Stimulated activated CD8-positive, alpha-beta memory T cell treated with anti-CD3 and anti-CD28 coated beads, Interleukin-4, amount 100 ng/mL, for 4 hours (primary cell): ENCODE measurements at regions not wholly inside any gene's neighbourhood (a gene's known extent, or its start where the extent isn't known, plus 50 kb on each side); places are given as distances from the start of the nearest gene placed in this dataset.

Experiments used
- DNase-seq, 2 donors: peaks; one replicate each; pipeline ENCODE4 v3.0.0-alpha.2; 2020; ENCODE audit warnings: low read depth in 2 of 2, low spot score in 1 of 2

DNA sequence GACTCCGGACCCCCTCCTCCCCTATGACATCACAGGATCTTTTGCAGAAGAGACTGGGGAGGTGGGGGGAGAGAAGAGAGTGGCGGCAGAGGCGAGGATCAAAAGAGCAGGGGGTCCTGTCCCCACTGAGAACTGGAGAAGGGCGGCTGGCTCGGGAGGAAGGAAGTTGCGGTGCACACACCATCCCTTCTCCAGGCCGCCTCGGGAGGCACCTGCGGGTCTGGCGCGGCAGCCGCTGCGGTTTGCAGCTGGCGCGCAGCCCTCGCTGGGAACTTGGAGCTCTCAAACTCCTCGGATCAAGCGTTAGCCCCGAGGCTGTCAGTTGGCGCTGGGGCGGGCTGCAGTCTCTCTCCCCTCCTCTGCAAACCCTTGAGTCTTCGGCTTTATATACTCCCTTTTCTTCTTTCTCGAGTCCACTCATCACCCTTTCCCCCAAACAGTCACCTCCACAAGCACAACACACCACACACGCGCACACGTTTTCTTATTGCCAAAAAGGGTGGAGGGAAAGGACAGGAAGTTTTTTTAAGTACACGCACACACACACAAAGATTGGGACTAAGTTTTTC lies 180.7 kb downstream of the TBXT start:
- no peak for DNase-seq

DNA sequence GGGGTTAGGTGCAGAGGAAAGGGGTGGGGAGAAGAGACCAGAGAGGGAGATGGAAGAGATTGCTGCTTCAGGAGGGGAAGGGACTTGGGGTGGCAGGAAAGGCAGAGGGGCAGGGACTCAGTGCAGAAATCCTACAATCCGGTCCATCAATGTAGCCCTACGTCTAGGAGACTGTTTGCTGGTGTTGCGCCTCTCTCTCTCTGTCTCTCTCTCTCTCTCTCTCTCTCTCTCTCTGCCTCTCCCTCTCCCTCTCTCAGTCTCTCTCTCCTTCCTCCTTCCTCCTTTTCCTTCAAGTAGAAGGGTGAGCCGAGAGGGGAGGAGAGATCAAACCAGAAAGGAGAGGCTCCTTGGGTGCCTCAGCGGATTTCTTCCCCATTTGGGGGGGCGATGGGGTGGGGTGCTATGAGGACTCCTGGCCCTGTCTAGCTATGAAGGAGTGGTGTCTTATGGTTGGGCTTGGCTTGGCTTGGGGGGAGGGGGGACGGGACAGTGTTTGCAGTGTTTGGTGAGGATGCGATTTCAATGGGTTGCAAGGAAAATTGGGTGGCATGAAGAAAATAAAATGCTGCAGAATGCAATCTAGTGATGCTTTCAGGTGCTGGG lies 181.2 kb downstream of the TBXT start:
- DNase-seq = no peak

DNA sequence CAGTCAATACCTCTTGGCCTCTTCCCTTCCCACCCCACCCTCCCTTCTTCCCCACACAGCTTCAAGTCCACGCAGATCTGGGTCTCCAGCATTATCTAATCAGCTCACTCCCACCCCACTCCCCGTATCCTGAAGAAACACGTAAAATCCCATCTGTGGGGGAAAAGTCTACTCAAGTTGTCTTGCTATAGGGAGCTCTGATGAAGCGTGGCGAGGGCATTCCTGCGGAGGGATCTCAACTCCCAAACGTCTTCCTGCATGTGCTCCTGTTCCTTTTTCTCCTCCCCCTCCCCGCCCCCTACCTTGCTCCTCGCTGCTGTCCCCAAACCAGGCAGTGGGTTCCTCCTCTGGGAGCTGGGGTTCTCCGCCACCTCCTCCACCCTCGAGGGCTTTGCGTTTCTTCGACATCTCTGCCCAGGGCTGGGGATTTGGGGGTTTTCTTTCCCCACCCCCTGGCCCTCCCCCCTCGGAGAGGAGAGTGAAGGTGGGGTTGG lies 181.8 kb downstream of the TBXT start:
- DNase-seq = no peak

DNA sequence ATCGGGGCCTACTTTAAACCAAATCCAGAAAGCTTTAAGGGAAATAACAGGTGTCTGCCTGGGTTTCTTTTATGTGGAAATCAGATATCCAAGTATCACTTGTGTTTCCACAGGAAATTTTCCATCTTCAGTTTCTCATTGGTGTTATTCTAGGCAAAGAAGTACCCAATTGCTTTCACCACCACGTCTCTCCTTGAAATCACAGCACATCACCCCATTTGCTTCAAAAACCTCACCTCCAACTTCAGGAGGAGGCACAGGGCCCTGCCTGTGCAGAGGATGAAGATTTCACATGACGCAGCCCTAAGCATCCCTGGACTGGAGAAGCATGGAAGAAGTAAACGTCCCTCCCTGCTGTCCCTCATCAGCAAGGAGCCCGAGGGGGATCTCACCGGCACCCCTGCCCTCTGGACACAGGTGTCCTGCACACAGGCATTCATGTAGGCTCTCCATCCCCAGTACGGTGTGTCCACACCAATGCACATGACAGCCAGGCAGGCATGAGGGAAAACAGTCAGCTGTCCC lies 182.3 kb downstream of the TBXT start:
- no peak for DNase-seq

DNA sequence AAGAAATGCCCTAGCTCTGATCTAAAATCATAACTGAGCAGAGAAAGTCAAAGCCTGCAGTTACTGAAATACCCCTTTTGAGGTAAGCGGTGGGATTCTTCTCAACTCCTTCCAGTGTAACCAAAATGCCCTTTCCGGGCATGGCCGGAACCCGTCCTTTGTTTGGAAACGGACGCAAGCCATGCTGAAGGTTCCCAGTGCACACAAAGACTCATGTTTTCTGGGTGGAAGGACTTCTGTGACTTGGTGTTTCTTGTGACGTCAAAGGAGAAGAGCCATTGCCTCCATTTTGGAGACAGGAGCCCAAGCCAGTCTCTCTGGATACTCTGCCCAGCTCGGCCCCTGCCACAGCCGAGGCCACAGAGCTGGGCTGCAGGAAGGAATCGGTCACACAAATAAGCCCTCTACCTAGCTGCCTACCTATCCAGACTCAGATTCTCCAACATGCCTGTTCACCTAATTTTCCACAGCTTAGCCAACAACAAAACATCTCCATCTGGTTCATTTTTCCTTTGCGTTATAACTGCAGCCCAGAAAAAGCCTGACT lies 182.8 kb downstream of the TBXT start:
- DNase-seq = no peak

DNA sequence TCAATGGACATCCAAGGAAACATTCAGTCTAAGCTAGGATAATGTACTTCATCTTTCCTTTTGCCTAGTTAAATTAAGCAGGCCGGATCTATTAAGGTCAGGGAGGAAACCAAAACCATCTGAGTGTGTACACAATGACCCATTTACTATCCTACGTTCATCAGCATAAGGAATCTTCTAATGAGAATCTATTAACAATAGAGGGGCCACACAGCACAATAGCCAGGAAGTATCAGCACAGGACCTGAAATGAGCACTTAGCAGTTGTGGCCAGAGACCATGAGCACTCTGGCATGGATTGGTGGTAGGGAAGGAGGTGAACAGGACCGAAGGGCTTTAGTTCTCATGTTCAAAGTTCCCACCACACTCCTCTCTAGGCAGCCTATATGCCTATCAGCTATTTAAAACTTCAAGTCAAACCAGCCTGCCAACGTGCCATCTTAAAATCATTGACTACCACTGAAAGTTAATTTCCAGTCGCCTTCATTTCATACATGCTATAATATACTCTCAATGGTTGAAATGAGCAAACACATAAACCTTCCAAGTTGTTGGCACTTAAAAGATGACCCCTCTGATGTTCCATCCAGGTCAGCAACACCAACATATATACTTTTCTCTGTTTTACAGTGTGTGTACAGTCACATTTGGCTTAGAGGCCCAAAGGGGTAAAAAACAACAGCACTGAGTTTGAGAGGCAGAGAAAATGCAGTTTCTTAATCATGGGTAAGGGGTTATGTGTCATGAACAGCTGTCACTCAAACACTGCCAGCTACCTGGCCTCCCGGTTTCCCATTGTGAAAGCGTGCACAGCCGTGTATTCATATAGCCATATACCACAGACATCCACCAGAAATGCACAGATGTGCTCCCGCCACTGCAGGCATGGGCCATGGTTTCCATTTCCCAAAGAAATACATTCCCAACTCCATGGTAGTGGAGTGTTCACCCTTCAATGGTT lies 184.3 kb downstream of the TBXT start:
- DNase-seq = no peak

DNA sequence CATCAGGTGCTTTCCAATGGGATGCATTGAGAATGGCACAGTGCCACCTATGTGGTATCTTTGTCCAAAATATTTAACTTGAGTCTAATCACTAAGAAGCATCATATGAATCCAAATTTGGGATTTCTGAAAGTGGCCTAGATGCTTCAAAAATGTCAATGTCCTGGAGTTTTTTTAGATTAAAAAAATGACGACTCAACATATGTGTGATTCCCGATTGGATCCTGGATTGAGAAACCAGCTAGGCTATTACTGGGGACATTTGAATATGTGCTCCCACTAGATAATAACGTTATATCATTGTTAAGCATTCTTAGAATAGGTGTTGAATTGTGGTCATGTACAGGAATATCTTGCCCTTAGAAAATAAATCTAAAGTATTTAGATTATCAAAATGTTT lies 189.2 kb downstream of the TBXT start:
- DNase-seq = no peak

DNA sequence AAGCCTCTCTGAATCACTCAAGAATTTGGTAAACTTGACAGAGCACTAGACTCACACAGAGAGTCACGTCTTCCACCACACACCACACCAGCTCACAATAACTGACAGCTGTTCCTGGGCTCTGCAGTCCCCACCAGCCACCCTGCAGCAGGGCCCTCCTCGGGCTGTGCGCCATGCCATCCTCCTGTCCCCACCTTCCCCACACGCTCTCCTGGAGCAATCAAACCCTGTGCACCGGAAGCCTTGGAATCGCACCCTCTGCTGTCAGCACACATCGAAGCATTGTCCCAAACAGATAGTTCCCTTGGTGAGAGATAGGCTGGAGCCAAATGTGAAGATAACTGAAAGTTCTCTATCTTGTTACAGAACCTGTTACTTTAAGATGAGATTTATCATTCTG lies 191.0 kb downstream of the TBXT start:
- no peak for DNase-seq

DNA sequence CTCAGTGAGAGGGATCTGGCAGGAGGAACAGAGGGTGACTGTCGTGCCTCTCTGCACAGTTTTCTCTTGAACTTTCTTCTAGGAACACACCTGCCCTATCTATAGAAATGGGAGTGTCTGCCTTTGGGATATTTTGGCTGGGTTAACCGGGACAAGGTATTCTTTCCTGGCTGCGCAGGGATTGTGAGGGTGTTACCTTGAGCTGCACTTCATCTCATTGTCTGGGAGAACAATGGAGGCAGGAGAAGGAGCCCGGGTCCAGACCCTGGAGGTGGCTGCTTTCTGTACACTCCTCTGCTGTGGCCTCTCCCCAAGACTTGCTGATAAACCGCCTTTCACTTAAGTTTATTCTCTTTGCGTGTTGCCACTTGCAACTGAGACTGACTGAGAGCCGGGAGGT lies 192.8 kb downstream of the TBXT start:
- DNase-seq = no peak

DNA sequence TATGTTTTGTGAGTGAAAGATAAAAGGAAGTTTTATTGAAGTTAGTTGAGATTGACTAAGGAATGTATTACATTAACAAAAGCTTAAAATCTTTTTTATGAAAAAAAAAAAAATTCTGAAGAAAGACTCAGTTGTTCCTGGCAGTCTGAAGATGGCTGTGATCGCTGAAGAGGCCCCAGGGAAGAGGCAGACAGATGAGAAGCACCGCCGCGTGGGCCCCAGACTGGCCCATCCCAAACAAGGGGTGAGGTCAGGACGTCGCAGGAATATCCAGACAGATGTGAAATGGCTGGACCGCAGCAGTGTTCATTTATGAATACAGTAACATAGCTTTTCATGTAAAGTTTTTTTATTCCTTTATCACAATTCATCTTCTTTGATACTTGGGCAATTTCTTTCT lies 194.2 kb downstream of the TBXT start:
- DNase-seq = no peak

DNA sequence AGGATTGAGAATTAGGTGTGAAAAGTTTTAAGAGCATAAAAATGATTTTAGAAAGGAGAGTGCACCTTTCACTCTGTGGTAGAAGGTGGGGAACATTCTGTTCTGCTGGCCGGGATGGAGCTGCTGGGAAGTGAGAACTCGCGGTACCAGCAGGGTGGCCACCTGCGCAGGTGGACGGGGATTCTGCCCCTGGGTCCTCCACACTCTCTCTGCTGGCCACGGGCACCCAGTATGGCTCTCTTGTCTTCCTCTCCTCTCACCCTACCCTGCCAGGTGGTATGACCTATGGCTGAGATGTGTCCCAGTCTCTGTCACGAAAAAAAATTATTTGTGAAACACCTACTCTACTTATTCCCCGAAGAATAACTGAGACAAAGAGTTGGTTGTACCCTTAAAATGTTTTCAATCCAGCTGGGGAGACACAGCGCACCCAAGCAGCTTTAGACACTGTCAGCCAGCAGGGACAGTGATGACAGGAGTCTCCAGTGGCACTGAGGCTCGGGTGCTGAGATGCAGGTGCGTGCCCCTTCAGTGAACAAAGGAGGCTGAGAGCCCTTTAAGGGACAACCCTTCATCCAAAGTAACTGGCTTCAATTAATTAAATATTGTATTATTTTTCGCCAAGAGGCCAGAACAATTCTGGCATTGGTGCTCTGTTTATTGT lies 195.4 kb downstream of the TBXT start:
- no peak for DNase-seq

DNA sequence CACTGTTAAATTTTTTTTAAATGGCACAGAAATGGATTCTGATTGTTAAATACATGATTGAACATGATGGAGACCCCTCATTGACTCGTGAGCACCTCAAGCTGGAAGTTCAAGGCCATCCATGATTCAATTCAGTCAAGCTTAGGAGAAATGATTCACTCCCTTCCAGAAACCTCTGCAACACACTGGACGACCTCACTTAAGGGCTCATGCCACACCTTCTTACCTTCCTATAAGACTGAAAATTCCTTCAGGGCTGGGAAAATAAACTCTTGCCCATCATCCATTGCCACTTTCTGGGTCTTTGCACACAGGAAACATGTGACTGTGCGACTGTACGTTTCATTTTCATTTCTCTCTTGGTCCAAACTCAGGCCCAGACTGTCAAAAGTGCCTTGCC lies 196.4 kb downstream of the TBXT start:
- DNase-seq = no peak

DNA sequence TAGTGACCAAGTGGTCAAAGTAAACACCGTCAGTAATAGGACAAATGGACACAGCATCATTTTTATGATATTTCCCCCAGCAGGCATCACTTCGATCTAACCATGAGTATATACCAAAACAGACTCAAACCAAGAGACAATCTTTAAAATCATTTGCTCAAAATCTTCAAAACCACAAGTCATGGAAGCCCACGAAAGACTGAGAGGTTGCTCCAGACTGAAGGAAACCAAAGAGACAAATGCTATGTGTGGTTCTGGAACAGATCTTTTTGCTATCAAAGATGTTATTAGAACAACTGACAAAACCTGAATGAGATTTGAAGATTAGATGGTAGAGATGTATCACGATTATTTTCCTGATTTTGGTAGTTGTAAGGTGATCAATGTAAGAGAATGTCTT lies 197.7 kb downstream of the TBXT start:
- DNase-seq = no peak

DNA sequence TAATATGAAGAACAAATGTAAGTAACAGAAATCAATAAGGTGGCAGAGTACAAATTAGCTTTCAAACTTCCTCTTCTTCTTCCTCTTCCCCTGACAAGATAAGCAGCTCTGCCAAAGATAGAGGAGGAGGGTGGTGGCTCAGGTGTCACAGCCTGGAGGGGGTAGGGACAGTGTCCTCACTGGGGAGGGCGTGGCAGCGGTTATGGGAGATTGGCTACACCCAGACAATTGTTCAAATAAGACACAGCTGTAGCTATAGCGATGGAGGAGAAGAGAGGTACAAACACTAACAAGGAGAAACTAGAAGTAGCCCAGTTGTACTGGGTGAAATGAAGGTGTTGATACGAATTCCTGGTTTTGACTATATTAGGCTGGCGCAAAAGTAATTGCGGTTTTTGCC lies 198.5 kb downstream of the TBXT start:
- DNase-seq = no peak

DNA sequence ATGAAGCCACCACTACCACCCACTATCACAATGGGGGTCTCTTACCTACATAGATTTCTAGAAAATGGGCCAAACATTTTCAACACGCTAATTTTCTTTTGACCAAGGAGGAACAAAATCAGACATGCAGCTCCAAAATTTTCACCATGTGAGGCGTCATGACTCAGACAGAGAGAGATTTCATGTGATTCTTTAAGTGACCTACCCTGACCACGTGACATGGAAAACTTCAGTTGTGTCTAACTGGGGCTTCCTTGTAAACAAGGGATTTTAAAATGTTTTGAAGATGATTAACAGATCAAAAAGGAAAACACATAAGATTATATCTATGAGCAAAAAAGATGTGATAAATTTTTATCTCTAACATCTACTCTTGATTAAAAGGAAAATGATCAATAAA lies 199.2 kb downstream of the TBXT start:
- no peak for DNase-seq

DNA sequence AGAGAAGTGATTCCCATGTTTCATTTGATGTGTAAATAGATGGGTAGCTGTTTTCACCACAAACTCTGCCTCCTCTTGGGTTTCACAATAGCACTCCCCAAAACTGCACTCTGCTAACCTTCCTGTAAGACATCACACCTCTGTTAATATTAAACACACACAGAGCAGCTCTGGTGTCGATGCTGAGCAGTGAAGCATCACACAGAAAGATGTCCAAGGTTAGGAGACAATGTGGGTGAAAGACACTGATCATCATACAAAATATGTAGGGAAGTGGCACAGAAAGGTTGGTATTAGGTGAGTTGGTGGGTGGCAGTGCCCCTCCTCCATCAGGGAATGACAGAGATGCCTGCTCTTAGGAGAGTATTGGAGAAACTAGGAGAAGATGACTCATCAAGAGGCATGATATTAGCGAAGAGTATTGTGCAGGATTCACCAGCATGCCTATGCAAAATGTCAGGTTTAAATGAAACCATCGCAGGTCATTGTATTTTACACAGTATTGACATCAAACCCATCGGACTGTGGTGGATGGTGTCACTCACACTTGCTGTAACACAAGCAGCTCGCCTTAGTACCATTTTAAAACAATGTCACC lies 199.7 kb downstream of the TBXT start:
- no peak for DNase-seq

DNA sequence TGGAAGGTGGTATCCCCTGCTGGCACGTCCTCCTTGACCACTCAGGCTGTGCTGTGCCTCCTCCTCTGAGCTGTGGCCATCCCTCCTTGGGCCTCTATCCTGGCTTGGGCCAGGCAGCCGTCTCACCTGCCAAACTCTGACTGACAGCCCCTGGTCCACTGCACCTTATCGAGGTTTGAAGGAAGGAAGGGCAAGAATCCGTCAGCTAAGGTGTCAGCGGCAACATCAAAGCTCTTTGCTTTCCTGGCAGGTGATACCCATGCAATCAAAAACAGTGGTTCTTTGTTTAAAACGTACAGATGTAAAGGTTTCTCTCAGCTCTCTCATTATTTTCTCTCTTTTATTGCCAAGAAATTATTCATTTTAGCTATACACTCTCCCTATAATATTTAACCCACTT lies 203.9 kb downstream of the TBXT start:
- DNase-seq = no peak

DNA sequence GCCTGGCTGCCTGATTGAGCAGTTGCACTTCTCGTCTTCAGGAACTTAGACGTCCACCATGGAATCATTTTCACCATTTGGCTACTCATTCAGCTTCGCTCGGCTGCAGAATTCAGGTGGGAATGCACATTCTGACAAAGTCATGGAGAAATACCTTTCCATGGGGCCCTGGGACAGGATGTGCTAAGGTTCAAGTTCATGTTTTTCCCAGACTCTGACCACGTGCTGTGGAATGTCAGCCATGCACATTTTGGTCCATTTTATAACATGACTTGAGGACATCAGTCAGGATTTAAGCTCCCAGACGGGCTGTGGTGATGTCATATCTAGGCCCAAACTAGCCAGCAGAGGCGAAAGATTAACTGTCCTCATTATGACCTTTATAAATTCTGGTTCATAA lies 205.3 kb downstream of the TBXT start:
- no peak for DNase-seq

DNA sequence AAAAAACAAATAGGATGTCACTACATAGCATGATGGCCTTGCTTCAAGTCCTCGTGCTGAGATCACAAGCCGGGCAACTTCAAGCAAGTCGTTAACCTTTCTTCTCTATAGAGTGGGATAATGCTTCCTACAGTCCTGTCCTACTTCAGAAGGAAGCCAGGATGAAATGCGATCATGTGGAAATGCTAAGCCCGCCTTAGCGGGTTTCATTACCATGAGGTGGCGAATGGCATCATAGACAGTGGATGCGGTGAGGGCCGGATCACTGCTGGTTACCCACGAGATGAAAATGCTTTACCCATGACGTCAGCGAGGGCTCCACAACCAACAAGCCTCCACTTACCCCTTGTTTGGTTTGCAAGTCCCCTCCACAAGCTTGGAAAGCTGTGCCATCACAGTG lies 206.4 kb downstream of the TBXT start:
- DNase-seq = no peak

DNA sequence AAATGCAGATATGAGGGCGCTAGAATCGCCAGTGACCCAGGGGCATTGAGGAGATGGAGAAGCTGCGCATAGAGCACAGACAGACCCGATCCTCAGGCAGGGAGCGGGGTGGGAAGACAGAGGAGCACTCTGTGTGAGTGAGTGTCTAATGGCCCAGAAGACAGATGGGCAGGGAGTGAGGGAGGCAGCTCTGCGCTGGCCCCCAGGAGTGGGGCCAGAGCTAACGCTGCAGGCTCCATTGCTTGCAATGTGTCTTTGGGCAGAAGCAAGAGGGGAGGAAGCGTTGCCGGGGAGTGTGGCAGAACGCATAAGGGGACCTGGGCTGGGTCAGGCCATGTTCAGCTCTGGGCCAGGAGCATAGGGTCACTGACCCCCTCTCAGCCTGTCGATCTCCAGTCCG lies 207.0 kb downstream of the TBXT start:
- DNase-seq = no peak

DNA sequence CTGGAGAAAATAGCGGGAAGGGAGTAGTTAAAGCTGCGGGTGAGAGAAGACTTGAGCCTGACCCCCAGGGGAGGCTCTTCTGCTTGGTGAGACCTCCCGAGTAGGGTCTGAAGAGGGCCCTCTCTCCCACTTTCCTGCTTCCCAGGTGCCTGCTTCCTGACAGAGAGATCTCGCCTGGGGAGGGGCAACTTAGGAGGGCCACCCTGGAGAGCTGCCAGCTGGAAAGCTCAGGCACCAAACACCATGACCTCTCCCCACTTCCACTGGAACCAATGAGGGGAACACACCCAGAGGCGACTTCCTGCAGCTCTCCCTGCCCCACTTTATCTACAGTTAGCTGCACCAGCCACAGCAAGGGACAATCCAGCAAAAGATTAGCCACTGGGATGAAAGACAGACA lies 208.0 kb downstream of the TBXT start:
- no peak for DNase-seq
